Neutrophil (primary cell): ENCODE measurements at regions not wholly inside any gene's neighbourhood (a gene's known extent, or its start where the extent isn't known, plus 50 kb on each side); places are given as distances from the start of the nearest gene placed in this dataset.

Experiments
- H3K27ac ChIP-seq: fragments of 200-600 bp; sonication (generic); 2 replicates; pipeline ENCODE4 v1.5.1; 2016; ENCODE audit warnings: mild to moderate bottlenecking, moderate library complexity
- H3K27me3 ChIP-seq: fragments of 200-600 bp; sonication (generic); 2 replicates; pipeline ENCODE4 v1.6.0; 2016; ENCODE audit warnings: mild to moderate bottlenecking
- H3K36me3 ChIP-seq: fragments of 200-600 bp; sonication (generic); 2 replicates; pipeline ENCODE4 v1.5.1; 2017
- H3K4me1 ChIP-seq, 2 experiments: fragments of 200-600 bp in 1 of 2; sonication (generic) in 1 of 2; 1 replicate in 1 of 2; 2 replicates in 1 of 2; pipeline versions ENCODE4 v1.5.1 to v1.6.1; 2013 to 2016; ENCODE audit warnings: low read depth in 1 of 2, low read length in 1 of 2, mild to moderate bottlenecking in 1 of 2, moderate library complexity in 1 of 2; ENCODE audit not compliant: control insufficient read depth in 1 of 2, insufficient read depth in 1 of 2
- H3K4me3 ChIP-seq, 2 experiments: fragments of 200-600 bp in 1 of 2; sonication (generic) in 1 of 2; 1 replicate in 1 of 2; 2 replicates in 1 of 2; pipeline ENCODE4 v1.5.1; 2013 to 2016; ENCODE audit warnings: low read depth in 1 of 2, low read length in 1 of 2, mild to moderate bottlenecking in 1 of 2, moderate library complexity in 1 of 2
- H3K9me3 ChIP-seq: fragments of 200-600 bp; sonication (generic); 2 replicates; pipeline ENCODE4 v1.5.1; 2016
- CTCF ChIP-seq: fragments of 200-600 bp; sonication (generic); IDR thresholded peaks from 2 replicates; pipeline ENCODE4 v1.5.1; 2016; ENCODE audit warnings: antibody characterized with exemption

GRCh38 chr10:29131952-29132547 lies 156.8 kb upstream of the LYZL1 start:
- Histone ChIP-seq H3K9me3 (no peaks in the 10 kb centered on the region), H3K4me3 (no peak overlapping the region), H3K27ac (no peak overlapping the region), H3K36me3 (no peaks in the 10 kb centered on the region), H3K4me1 (no peaks in the 10 kb centered on the region), H3K27me3 (peaks cover 28% of the 10 kb centered on the region)
- TF ChIP-seq CTCF, result no peak

GRCh38 chr10:29132551-29133111 lies 156.2 kb upstream of the LYZL1 start:
- H3K4me1 ChIP-seq, result no peaks in the 10 kb centered on the region
- H3K9me3 ChIP-seq, result no peaks in the 10 kb centered on the region
- no peak overlapping the region for H3K4me3 ChIP-seq
- peaks cover 23% of the 10 kb centered on the region for H3K27me3 ChIP-seq
- H3K27ac ChIP-seq, result no peak overlapping the region
- no peak for TF ChIP-seq CTCF
- no peaks in the 10 kb centered on the region for H3K36me3 ChIP-seq

- Histone ChIP-seq H3K4me3 (no peak overlapping the region), H3K36me3 (no peaks in the 10 kb centered on the region), H3K27me3 (peaks cover 11% of the 10 kb centered on the region), H3K4me1 (no peaks in the 10 kb centered on the region), H3K9me3 (no peaks in the 10 kb centered on the region), H3K27ac (no peak overlapping the region)
- no peak for TF ChIP-seq CTCF
These were observed 153.5 kb upstream of the LYZL1 start for GRCh38 chr10:29135337-29135736.

GRCh38 chr10:29136411-29136810 lies 152.5 kb upstream of the LYZL1 start:
- H3K4me1 ChIP-seq, result no peaks in the 10 kb centered on the region
- peaks cover 14% of the 10 kb centered on the region for H3K27me3 ChIP-seq
- no peak for TF ChIP-seq CTCF
- no peaks in the 10 kb centered on the region for H3K36me3 ChIP-seq
- H3K9me3 ChIP-seq, result no peaks in the 10 kb centered on the region
- no peak overlapping the region for H3K4me3 ChIP-seq
- no peak overlapping the region for H3K27ac ChIP-seq

- H3K36me3 ChIP-seq, result no peaks in the 10 kb centered on the region
- TF ChIP-seq CTCF, result no peak
These were observed 148.7 kb upstream of the LYZL1 start for GRCh38 chr10:29140151-29140550.

More at GRCh38 chr10:29140151-29140550, 148.7 kb upstream of the LYZL1 start:
- H3K4me1 ChIP-seq, result no peaks in the 10 kb centered on the region
- H3K4me3 ChIP-seq, result no peak overlapping the region
- H3K27ac ChIP-seq, result no peak overlapping the region
- peaks cover 38% of the 10 kb centered on the region for H3K27me3 ChIP-seq
- no peaks in the 10 kb centered on the region for H3K9me3 ChIP-seq
